Heart left ventricle (tissue), 16 donors: ENCODE measurements at regions not wholly inside any gene's neighbourhood (a gene's known extent, or its start where the extent isn't known, plus 50 kb on each side); places are given as distances from the start of the nearest gene placed in this dataset.

Experiments used
- ATAC-seq, 4 donors: fragments of 200-7000 bp; cut with Tn5 transposase; one replicate each; pipeline ENCODE4 v1.9.1; 2020 to 2022; ENCODE audit warnings: moderate library complexity in 4 of 4, mild to moderate bottlenecking in 3 of 4, moderate number of reproducible peaks in 1 of 4
- DNase-seq, 5 donors: peaks; one replicate each; pipeline ENCODE4 v3.0.0-alpha.2; 2020
- H3K27ac ChIP-seq, 12 donors: fragments of 200-600 bp; sonication (generic) in 4 of 12; one replicate each; pipeline versions ENCODE4 v1.5.0 to v1.8.0; 2016 to 2022; ENCODE audit warnings: mild to moderate bottlenecking in 2 of 12
- H3K27me3 ChIP-seq, 9 donors: fragments of 200-600 bp; sonication (generic) in 2 of 9; one replicate each; pipeline versions ENCODE4 v1.5.1 to v1.8.0; 2016 to 2022; ENCODE audit warnings: mild to moderate bottlenecking in 3 of 9
- H3K36me3 ChIP-seq, 9 donors: fragments of 200-600 bp; sonication (generic) in 2 of 9; one replicate each; pipeline versions ENCODE4 v1.5.0 to v1.8.0; 2018 to 2022; ENCODE audit warnings: mild to moderate bottlenecking in 2 of 9
- H3K4me1 ChIP-seq, 12 donors: fragments of 200-600 bp; sonication (generic) in 4 of 12; one replicate each; pipeline versions ENCODE4 v1.5.0 to v1.8.0; 2016 to 2022; ENCODE audit warnings: mild to moderate bottlenecking in 3 of 12
- H3K4me3 ChIP-seq, 12 donors: fragments of 200-600 bp; sonication (generic) in 4 of 12; one replicate each; pipeline versions ENCODE4 v1.5.0 to v1.8.0; 2017 to 2022; ENCODE audit warnings: mild to moderate bottlenecking in 9 of 12, moderate library complexity in 4 of 12
- H3K9me3 ChIP-seq, 12 donors: fragments of 200-600 bp; sonication (generic) in 4 of 12; one replicate each; pipeline versions ENCODE4 v1.5.0 to v1.8.0; 2016 to 2022; ENCODE audit warnings: mild to moderate bottlenecking in 1 of 12
- CTCF ChIP-seq, 12 donors: fragments of 200-600 bp; sonication (generic) in 4 of 12; IDR thresholded peaks; one replicate each; pipeline versions ENCODE4 v1.5.0 to v1.8.0; 2018 to 2022; ENCODE audit warnings: antibody characterized with exemption in 12 of 12, mild to moderate bottlenecking in 5 of 12
- POLR2A ChIP-seq, 2 donors: fragments of 450-650 bp; IDR thresholded peaks; one replicate each; pipeline ENCODE4 v1.6.1; 2017; ENCODE audit warnings: antibody characterized with exemption in 2 of 2, mild to moderate bottlenecking in 2 of 2, moderate library complexity in 2 of 2
- WGBS, 4 donors: extraction: QIAGEN DNeasy Blood & Tissue Kit in 2 of 4; methylation state at CpG; one replicate each; pipeline versions ENCODE4 v1.1.5 to v1.1.7; 2013 to 2018; 5-methylcytosine and 5-hydroxymethylcytosine counted together
- intact Hi-C, 10 donors: fragments of 100-400 bp; cut with DNase I; formaldehyde crosslinking; loops; one replicate each; pipeline versions ENCODE4 v1.11.1 to v1.14.2; 2022
- donor health status: ischemic (EF 13 %, LVEDD 7.1; RV severe dilation, severe dysfunction).
- donor health status: healthy with polysubstance abuse.
- donor health status: DM: no; HTN: yes; CAD: no.
- donor health status: DM: no; HTN: no; CAD: no.
- donor health status: ischemic (EF 25% LVEDD 6.9; RV normal size, moderate dysfunction).
- donor health status: ischemic (EF 25% LVEDD 5.7; RV mildly dilated, moderate dysfunction).
- donor health status: healthy.
- donor health status: DM: yes; HTN: yes; CAD: no.
- donor health status: ischemic (EF 35%, LVEDD 5.7; RV mildly dilated, moderate dysfunction).
- donor health status: nonischemic (EF 11% LVEDD 7.7; RV severe dilation, severe dysfunction).
- donor health status: DM: yes; HTN: yes; CAD: no.
- donor health status: PGD.
- donor health status: ischemic (EF 29% LVEDD 5.4; RV normal size, mild dysfunction).
- donor health status: nonischemic (EF 23%, LVEDD 6.1; RV moderate dilation, normal function).

DNA sequence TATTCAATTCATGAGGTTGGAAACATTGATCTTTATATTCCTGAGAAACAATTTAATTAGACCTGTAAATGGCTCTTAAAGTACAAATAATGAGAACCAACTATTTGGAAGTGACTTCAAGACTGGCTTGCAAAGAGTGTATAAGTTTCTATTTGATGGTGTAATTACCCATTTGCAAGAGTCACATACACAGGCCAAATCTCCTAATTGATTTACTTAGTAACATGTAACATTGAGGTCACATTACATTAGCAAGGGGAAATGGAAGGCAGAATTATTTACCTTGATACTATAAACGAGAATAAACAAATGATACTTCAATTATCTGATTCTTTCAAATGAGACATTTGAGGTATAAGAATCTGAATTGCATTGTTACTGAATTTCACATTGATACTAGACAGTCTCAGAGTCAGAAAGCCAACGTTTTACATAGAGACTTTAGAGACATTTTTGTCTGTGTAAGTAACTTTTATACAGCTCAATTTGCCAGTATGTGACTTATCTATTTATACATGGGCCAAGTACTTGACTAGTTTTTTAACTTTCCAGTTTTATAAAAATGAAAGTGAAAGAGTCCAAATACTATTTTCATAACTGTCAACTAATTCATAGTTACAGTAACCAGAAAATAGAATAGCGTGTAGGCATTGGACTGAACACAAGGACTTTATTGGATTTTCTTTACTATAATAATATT is 95.6 kb upstream of the RFC3 start:
- peaks cover 0 to 10% (median 0%) of the 10 kb centered on the region in 12 donors for H3K9me3 ChIP-seq
- no peaks in the 10 kb centered on the region for H3K36me3 ChIP-seq
- H3K4me1 ChIP-seq, result peaks cover 0 to 38% (median 24%) of the 10 kb centered on the region in 12 donors
- peak overlapping the region in 1 of 12 donors; percentile 8 for H3K4me3 ChIP-seq
- 10 to 22% (median 13%) methylated on average over 3 of the region's 3 CpGs for WGBS, 4 donors
- DNase-seq, result no peak
- intact Hi-C loops, result loop anchor here (2.0 to 10.0 kb wide), 20 partner anchors 45 to 1138 kb away; partner anchors contain the start of genes PDS5B (in 5 of the 10) and STARD13 (in 1 of the 10)
- TF ChIP-seq POLR2A (IDR thresholded peaks at IDR 0.05) (no peak), CTCF (IDR thresholded peaks at IDR 0.05) (no peak)
- H3K27ac ChIP-seq, result peak overlapping the region; percentile 11 to 83 (median 63)
- H3K27me3 ChIP-seq, result no peaks in the 10 kb centered on the region
- ATAC-seq, result peak in 1 of 4 donors; percentile 29

- Histone ChIP-seq H3K27me3 (no peaks in the 10 kb centered on the region), H3K36me3 (no peaks in the 10 kb centered on the region), H3K4me3 (no peak overlapping the region), H3K4me1 (peaks cover 0 to 48% (median 32%) of the 10 kb centered on the region in 12 donors), H3K27ac (peak overlapping the region; percentile 11 to 83 (median 63)), H3K9me3 (peaks cover 0 to 10% (median 0%) of the 10 kb centered on the region in 12 donors)
- TF ChIP-seq CTCF (IDR thresholded peaks at IDR 0.05) (no peak), POLR2A (IDR thresholded peaks at IDR 0.05) (no peak)
- intact Hi-C loops, result loop anchor here (1.0 to 10.0 kb wide), 21 partner anchors 46 to 1139 kb away; partner anchors contain the start of genes PDS5B (in 5 of the 10) and STARD13 (in 1 of the 10)
- DNase-seq, result no peak
- no peak for ATAC-seq
These were observed 94.6 kb upstream of the RFC3 start for GRCh38 chr13:33723365-33723764.

GRCh38 chr13:33723772-33724435 is 94.0 kb upstream of the RFC3 start:
- peaks cover 0 to 54% (median 36%) of the 10 kb centered on the region in 12 donors for H3K4me1 ChIP-seq
- ATAC-seq, result peak; percentile 80 to 88 (median 85)

More at GRCh38 chr13:33723772-33724435, 94.0 kb upstream of the RFC3 start:
- DNase-seq, result peak; percentile 68 to 84 (median 79)
- WGBS, 4 donors, result 1 to 3% (median 1%) methylated on average over 4 of the region's 4 CpGs
- no peak overlapping the region for H3K4me3 ChIP-seq
- TF ChIP-seq CTCF (IDR thresholded peaks at IDR 0.05) (peak; percentile 68 to 88 (median 80)), POLR2A (IDR thresholded peaks at IDR 0.05) (no peak)
- H3K27me3 ChIP-seq, result no peaks in the 10 kb centered on the region
- intact Hi-C loops, result loop anchor here (1.0 to 10.0 kb wide), 21 partner anchors 47 to 1139 kb away; partner anchors contain the start of genes PDS5B (in 5 of the 10) and STARD13 (in 1 of the 10)
- H3K27ac ChIP-seq, result peak overlapping the region in 11 of 12 donors; percentile 11 to 83 (median 63)
- H3K36me3 ChIP-seq, result no peaks in the 10 kb centered on the region
- peaks cover 0 to 10% (median 0%) of the 10 kb centered on the region in 12 donors for H3K9me3 ChIP-seq
